ENCODE measurements at regions not wholly inside any gene's neighbourhood (a gene's known extent, or its start where the extent isn't known, plus 50 kb on each side); places are given as distances from the start of the nearest gene placed in this dataset.

- intact Hi-C loops (cut with DNase I), result no loop called here
- H3K27me3 ChIP-seq (ENCODE audit: control insufficient read depth in 1 of 2, insufficient read depth in 2 of 2, low read length in 1 of 2), result no peaks in the 10 kb centered on the region
- DNase-seq (no peak), ATAC-seq (ENCODE audit: low FRiP score) (no peak)
- H3K9me3 ChIP-seq (ENCODE audit: control insufficient read depth, low read length), result peaks cover 7% of the 10 kb centered on the region
- no peak overlapping the region for H3K4me3 ChIP-seq (ENCODE audit: low read length in 2 of 2)
- H3K36me3 ChIP-seq (ENCODE audit: control insufficient read depth in 1 of 2, insufficient read depth in 2 of 2, low read length in 1 of 2), result no peaks in the 10 kb centered on the region
- no peaks in the 10 kb centered on the region for H3K4me1 ChIP-seq (ENCODE audit: control insufficient read depth in 1 of 2, insufficient read depth in 2 of 2, low read length in 2 of 2)
- WGBS, 2 donors, result 92 to 95% methylated on average over 1 of the region's 1 CpG
- no peak overlapping the region for H3K27ac ChIP-seq (ENCODE audit: low read depth in 1 of 2, low read length in 2 of 2)
Measured at GRCh38 chr1:177891809-177892208, 78.0 kb downstream of the SEC16B start.

- H3K9me3 ChIP-seq (ENCODE audit: control insufficient read depth, low read length), result peaks cover 10% of the 10 kb centered on the region
- DNase-seq (no peak), ATAC-seq (ENCODE audit: low FRiP score) (no peak)
- no peaks in the 10 kb centered on the region for H3K4me1 ChIP-seq (ENCODE audit: control insufficient read depth in 1 of 2, insufficient read depth in 2 of 2, low read length in 2 of 2)
- no peaks in the 10 kb centered on the region for H3K36me3 ChIP-seq (ENCODE audit: control insufficient read depth in 1 of 2, insufficient read depth in 2 of 2, low read length in 1 of 2)
- H3K27ac ChIP-seq (ENCODE audit: low read depth in 1 of 2, low read length in 2 of 2), result no peak overlapping the region
- intact Hi-C loops (cut with DNase I), result no loop called here
- no peaks in the 10 kb centered on the region for H3K27me3 ChIP-seq (ENCODE audit: control insufficient read depth in 1 of 2, insufficient read depth in 2 of 2, low read length in 1 of 2)
- no peak overlapping the region for H3K4me3 ChIP-seq (ENCODE audit: low read length in 2 of 2)
- 69 to 79% methylated on average over 1 of the region's 1 CpG for WGBS, 2 donors
Measured at GRCh38 chr1:177890479-177890878, 79.4 kb downstream of the SEC16B start.

- intact Hi-C loops (cut with DNase I), result no loop called here
Measured at GRCh38 chr1:177884479-177885021, 85.3 kb downstream of the SEC16B start.

GRCh38 chr1:177883581-177883980 is 86.3 kb downstream of the SEC16B start:
- no peaks in the 10 kb centered on the region for H3K27me3 ChIP-seq (ENCODE audit: control insufficient read depth in 1 of 2, insufficient read depth in 2 of 2, low read length in 1 of 2)
- ATAC-seq (ENCODE audit: low FRiP score) (no peak), DNase-seq (no peak)
- H3K4me1 ChIP-seq (ENCODE audit: control insufficient read depth in 1 of 2, insufficient read depth in 2 of 2, low read length in 2 of 2), result no peaks in the 10 kb centered on the region
- H3K36me3 ChIP-seq (ENCODE audit: control insufficient read depth in 1 of 2, insufficient read depth in 2 of 2, low read length in 1 of 2), result no peaks in the 10 kb centered on the region
- 86 to 88% methylated on average over 3 of the region's 3 CpGs for WGBS, 2 donors
- intact Hi-C loops (cut with DNase I), result no loop called here
- peaks cover 3% of the 10 kb centered on the region for H3K9me3 ChIP-seq (ENCODE audit: control insufficient read depth, low read length)
- no peak overlapping the region for H3K27ac ChIP-seq (ENCODE audit: low read depth in 1 of 2, low read length in 2 of 2)
- no peak overlapping the region for H3K4me3 ChIP-seq (ENCODE audit: low read length in 2 of 2)

More at GRCh38 chr1:177884479-177885021, 85.3 kb downstream of the SEC16B start:
- no peak for ATAC-seq (ENCODE audit: low FRiP score)
- Histone ChIP-seq H3K27me3 (ENCODE audit: control insufficient read depth in 1 of 2, insufficient read depth in 2 of 2, low read length in 1 of 2) (no peaks in the 10 kb centered on the region), H3K27ac (ENCODE audit: low read depth in 1 of 2, low read length in 2 of 2) (no peak overlapping the region), H3K4me1 (ENCODE audit: control insufficient read depth in 1 of 2, insufficient read depth in 2 of 2, low read length in 2 of 2) (no peaks in the 10 kb centered on the region), H3K9me3 (ENCODE audit: control insufficient read depth, low read length) (peaks cover 3% of the 10 kb centered on the region), H3K4me3 (ENCODE audit: low read length in 2 of 2) (no peak overlapping the region), H3K36me3 (ENCODE audit: control insufficient read depth in 1 of 2, insufficient read depth in 2 of 2, low read length in 1 of 2) (no peaks in the 10 kb centered on the region)
- no peak for DNase-seq

GRCh38 chr1:177880339-177880891 is 89.4 kb downstream of the SEC16B start:
- Histone ChIP-seq H3K27ac (ENCODE audit: low read depth in 1 of 2, low read length in 2 of 2) (no peak overlapping the region), H3K4me1 (ENCODE audit: control insufficient read depth in 1 of 2, insufficient read depth in 2 of 2, low read length in 2 of 2) (no peaks in the 10 kb centered on the region), H3K4me3 (ENCODE audit: low read length in 2 of 2) (no peak overlapping the region), H3K36me3 (ENCODE audit: control insufficient read depth in 1 of 2, insufficient read depth in 2 of 2, low read length in 1 of 2) (no peaks in the 10 kb centered on the region), H3K27me3 (ENCODE audit: control insufficient read depth in 1 of 2, insufficient read depth in 2 of 2, low read length in 1 of 2) (no peaks in the 10 kb centered on the region), H3K9me3 (ENCODE audit: control insufficient read depth, low read length) (no peaks in the 10 kb centered on the region)
- ATAC-seq (ENCODE audit: low FRiP score) (no peak), DNase-seq (no peak)
- intact Hi-C loops (cut with DNase I), result no loop called here
- 61% methylated on average over 7 of the region's 7 CpGs for WGBS, 2 donors

- Histone ChIP-seq H3K4me1 (ENCODE audit: control insufficient read depth in 1 of 2, insufficient read depth in 2 of 2, low read length in 2 of 2) (no peaks in the 10 kb centered on the region), H3K36me3 (ENCODE audit: control insufficient read depth in 1 of 2, insufficient read depth in 2 of 2, low read length in 1 of 2) (no peaks in the 10 kb centered on the region), H3K9me3 (ENCODE audit: control insufficient read depth, low read length) (no peaks in the 10 kb centered on the region), H3K4me3 (ENCODE audit: low read length in 2 of 2) (no peak overlapping the region), H3K27me3 (ENCODE audit: control insufficient read depth in 1 of 2, insufficient read depth in 2 of 2, low read length in 1 of 2) (peaks cover 0 to 1% of the 10 kb centered on the region in 2 donors), H3K27ac (ENCODE audit: low read depth in 1 of 2, low read length in 2 of 2) (no peak overlapping the region)
- 85 to 88% methylated on average over 2 of the region's 2 CpGs for WGBS, 2 donors
- no peak for DNase-seq
- intact Hi-C loops (cut with DNase I), result no loop called here
- ATAC-seq (ENCODE audit: low FRiP score), result no peak
Measured at GRCh38 chr1:177877086-177877485, 92.8 kb downstream of the SEC16B start.

GRCh38 chr1:177873238-177873637 is 96.6 kb downstream of the SEC16B start:
- Histone ChIP-seq H3K9me3 (ENCODE audit: control insufficient read depth, low read length) (no peaks in the 10 kb centered on the region), H3K4me1 (ENCODE audit: control insufficient read depth in 1 of 2, insufficient read depth in 2 of 2, low read length in 2 of 2) (no peaks in the 10 kb centered on the region), H3K36me3 (ENCODE audit: control insufficient read depth in 1 of 2, insufficient read depth in 2 of 2, low read length in 1 of 2) (no peaks in the 10 kb centered on the region), H3K4me3 (ENCODE audit: low read length in 2 of 2) (no peak overlapping the region), H3K27ac (ENCODE audit: low read depth in 1 of 2, low read length in 2 of 2) (no peak overlapping the region), H3K27me3 (ENCODE audit: control insufficient read depth in 1 of 2, insufficient read depth in 2 of 2, low read length in 1 of 2) (peaks cover 0 to 1% of the 10 kb centered on the region in 2 donors)
- DNase-seq (no peak), ATAC-seq (ENCODE audit: low FRiP score) (no peak)
- 25% methylated on average over 5 of the region's 5 CpGs for WGBS, 2 donors
- intact Hi-C loops (cut with DNase I), result no loop called here

GRCh38 chr1:177872308-177872900 is 97.5 kb downstream of the SEC16B start:
- H3K4me3 ChIP-seq (ENCODE audit: low read length in 2 of 2), result no peak overlapping the region
- intact Hi-C loops (cut with DNase I), result no loop called here
- 47 to 51% methylated on average over 10 of the region's 10 CpGs for WGBS, 2 donors

GRCh38 chr1:177871613-177872307 is 98.1 kb downstream of the SEC16B start:
- Histone ChIP-seq H3K27ac (ENCODE audit: low read depth in 1 of 2, low read length in 2 of 2) (no peak overlapping the region), H3K4me3 (ENCODE audit: low read length in 2 of 2) (no peak overlapping the region), H3K36me3 (ENCODE audit: control insufficient read depth in 1 of 2, insufficient read depth in 2 of 2, low read length in 1 of 2) (no peaks in the 10 kb centered on the region), H3K9me3 (ENCODE audit: control insufficient read depth, low read length) (peaks cover 2% of the 10 kb centered on the region), H3K4me1 (ENCODE audit: control insufficient read depth in 1 of 2, insufficient read depth in 2 of 2, low read length in 2 of 2) (no peaks in the 10 kb centered on the region), H3K27me3 (ENCODE audit: control insufficient read depth in 1 of 2, insufficient read depth in 2 of 2, low read length in 1 of 2) (peaks cover 0 to 3% of the 10 kb centered on the region in 2 donors)
- WGBS, 2 donors, result 41 to 56% methylated on average over 7 of the region's 7 CpGs
- DNase-seq, result no peak
- intact Hi-C loops (cut with DNase I), result no loop called here
- ATAC-seq (ENCODE audit: low FRiP score), result no peak

More at GRCh38 chr1:177872308-177872900, 97.5 kb downstream of the SEC16B start:
- H3K27me3 ChIP-seq (ENCODE audit: control insufficient read depth in 1 of 2, insufficient read depth in 2 of 2, low read length in 1 of 2), result peaks cover 0 to 3% of the 10 kb centered on the region in 2 donors
- no peak for DNase-seq
- no peak overlapping the region for H3K27ac ChIP-seq (ENCODE audit: low read depth in 1 of 2, low read length in 2 of 2)
- H3K9me3 ChIP-seq (ENCODE audit: control insufficient read depth, low read length), result peaks cover 2% of the 10 kb centered on the region
- no peaks in the 10 kb centered on the region for H3K4me1 ChIP-seq (ENCODE audit: control insufficient read depth in 1 of 2, insufficient read depth in 2 of 2, low read length in 2 of 2)
- H3K36me3 ChIP-seq (ENCODE audit: control insufficient read depth in 1 of 2, insufficient read depth in 2 of 2, low read length in 1 of 2), result no peaks in the 10 kb centered on the region
- no peak for ATAC-seq (ENCODE audit: low FRiP score)
